ENCODE measurements at regions not wholly inside any gene's neighbourhood (a gene's known extent, or its start where the extent isn't known, plus 50 kb on each side); places are given as distances from the start of the nearest gene placed in this dataset.

- Histone ChIP-seq H4K20me1 (replicated peaks; ENCODE audit: insufficient read depth) (no peaks in the 10 kb centered on the region), H3K27me3 (ENCODE audit: insufficient read depth) (no peaks in the 10 kb centered on the region), H3K4me3 (no peak overlapping the region), H3K4me1 (ENCODE audit: insufficient read depth) (no peaks in the 10 kb centered on the region), H3F3A (replicated peaks; ENCODE audit: low read depth) (no peaks in the 10 kb centered on the region), H3K27ac (ENCODE audit: low read depth) (no peak overlapping the region), H3K9me2 (ENCODE audit: insufficient read depth) (no peaks in the 10 kb centered on the region), H3K79me2 (replicated peaks; ENCODE audit: insufficient read depth) (no peaks in the 10 kb centered on the region), H2AFZ (no peak overlapping the region), H3K36me3 (ENCODE audit: insufficient read depth) (no peaks in the 10 kb centered on the region), H3K4me2 (no peak overlapping the region)
- Mint-ChIP-seq H3K27me3 (ENCODE audit: insufficient read depth, low read depth, poor library complexity) (peaks cover 7% of the 10 kb centered on the region), H3K9me3 (no peaks in the 10 kb centered on the region; the same call in 2 of the 3 replicates), H3K4me3 (no peak overlapping the region), H3K27ac (no peak overlapping the region), H3K4me1 (peaks cover 11% of the 10 kb centered on the region), H3K36me3 (ENCODE audit: low read depth) (no peaks in the 10 kb centered on the region)
- TF ChIP-seq, protein P1, sequence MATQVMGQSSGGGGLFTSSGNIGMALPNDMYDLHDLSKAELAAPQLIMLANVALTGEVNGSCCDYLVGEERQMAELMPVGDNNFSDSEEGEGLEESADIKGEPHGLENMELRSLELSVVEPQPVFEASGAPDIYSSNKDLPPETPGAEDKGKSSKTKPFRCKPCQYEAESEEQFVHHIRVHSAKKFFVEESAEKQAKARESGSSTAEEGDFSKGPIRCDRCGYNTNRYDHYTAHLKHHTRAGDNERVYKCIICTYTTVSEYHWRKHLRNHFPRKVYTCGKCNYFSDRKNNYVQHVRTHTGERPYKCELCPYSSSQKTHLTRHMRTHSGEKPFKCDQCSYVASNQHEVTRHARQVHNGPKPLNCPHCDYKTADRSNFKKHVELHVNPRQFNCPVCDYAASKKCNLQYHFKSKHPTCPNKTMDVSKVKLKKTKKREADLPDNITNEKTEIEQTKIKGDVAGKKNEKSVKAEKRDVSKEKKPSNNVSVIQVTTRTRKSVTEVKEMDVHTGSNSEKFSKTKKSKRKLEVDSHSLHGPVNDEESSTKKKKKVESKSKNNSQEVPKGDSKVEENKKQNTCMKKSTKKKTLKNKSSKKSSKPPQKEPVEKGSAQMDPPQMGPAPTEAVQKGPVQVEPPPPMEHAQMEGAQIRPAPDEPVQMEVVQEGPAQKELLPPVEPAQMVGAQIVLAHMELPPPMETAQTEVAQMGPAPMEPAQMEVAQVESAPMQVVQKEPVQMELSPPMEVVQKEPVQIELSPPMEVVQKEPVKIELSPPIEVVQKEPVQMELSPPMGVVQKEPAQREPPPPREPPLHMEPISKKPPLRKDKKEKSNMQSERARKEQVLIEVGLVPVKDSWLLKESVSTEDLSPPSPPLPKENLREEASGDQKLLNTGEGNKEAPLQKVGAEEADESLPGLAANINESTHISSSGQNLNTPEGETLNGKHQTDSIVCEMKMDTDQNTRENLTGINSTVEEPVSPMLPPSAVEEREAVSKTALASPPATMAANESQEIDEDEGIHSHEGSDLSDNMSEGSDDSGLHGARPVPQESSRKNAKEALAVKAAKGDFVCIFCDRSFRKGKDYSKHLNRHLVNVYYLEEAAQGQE (IDR thresholded peaks at IDR 0.05; ENCODE audit: unreplicated experiment): no peak
- TF ChIP-seq NANOG (IDR thresholded peaks at IDR 0.05; ENCODE audit: borderline replicate concordance) (no peak), CREB1 (CRISPR knock-in tag; IDR thresholded peaks at IDR 0.05; ENCODE audit: low read depth) (no peak), EZH2phosphoT487 (IDR thresholded peaks at IDR 0.05; ENCODE audit: unreplicated experiment) (no peak), POLR2AphosphoS5 (IDR thresholded peaks at IDR 0.05; ENCODE audit: low read depth) (no peak), ZNF331 (CRISPR knock-in tag; IDR thresholded peaks at IDR 0.05; ENCODE audit: low read depth) (no peak), ZNF114 (CRISPR knock-in tag; IDR thresholded peaks at IDR 0.05) (no peak)
- TF ChIP-seq, protein P2, sequence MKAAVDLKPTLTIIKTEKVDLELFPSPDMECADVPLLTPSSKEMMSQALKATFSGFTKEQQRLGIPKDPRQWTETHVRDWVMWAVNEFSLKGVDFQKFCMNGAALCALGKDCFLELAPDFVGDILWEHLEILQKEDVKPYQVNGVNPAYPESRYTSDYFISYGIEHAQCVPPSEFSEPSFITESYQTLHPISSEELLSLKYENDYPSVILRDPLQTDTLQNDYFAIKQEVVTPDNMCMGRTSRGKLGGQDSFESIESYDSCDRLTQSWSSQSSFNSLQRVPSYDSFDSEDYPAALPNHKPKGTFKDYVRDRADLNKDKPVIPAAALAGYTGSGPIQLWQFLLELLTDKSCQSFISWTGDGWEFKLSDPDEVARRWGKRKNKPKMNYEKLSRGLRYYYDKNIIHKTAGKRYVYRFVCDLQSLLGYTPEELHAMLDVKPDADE (IDR thresholded peaks at IDR 0.05): no peak
- ATAC-seq (no peak), DNase-seq (ENCODE audit: low spot score) (no peak)
Observed at GRCh38 chr15:66962522-66962921, 102.9 kb upstream of the SMAD3 start.

- H3K79me2 ChIP-seq (replicated peaks; ENCODE audit: insufficient read depth): no peaks in the 10 kb centered on the region
- H3K27me3 ChIP-seq (ENCODE audit: insufficient read depth): no peaks in the 10 kb centered on the region
- DNase-seq (ENCODE audit: low spot score) (no peak), ATAC-seq (no peak)
- Mint-ChIP-seq H3K27ac (no peak overlapping the region), H3K36me3 (ENCODE audit: low read depth) (no peaks in the 10 kb centered on the region), H3K27me3 (ENCODE audit: insufficient read depth, low read depth, poor library complexity) (peaks cover 7% of the 10 kb centered on the region), H3K4me1 (peaks cover 11% of the 10 kb centered on the region), H3K4me3 (no peak overlapping the region), H3K9me3 (no peaks in the 10 kb centered on the region; the same call in 2 of the 3 replicates)
- no peaks in the 10 kb centered on the region for H3K36me3 ChIP-seq (ENCODE audit: insufficient read depth)
- no peaks in the 10 kb centered on the region for H4K20me1 ChIP-seq (replicated peaks; ENCODE audit: insufficient read depth)
- H3K9me2 ChIP-seq (ENCODE audit: insufficient read depth): no peaks in the 10 kb centered on the region
- H3K27ac ChIP-seq (ENCODE audit: low read depth): no peak overlapping the region
- no peak overlapping the region for H2AFZ ChIP-seq
- H3K4me3 ChIP-seq: no peak overlapping the region
- no peak overlapping the region for H3K4me2 ChIP-seq
- H3K4me1 ChIP-seq (ENCODE audit: insufficient read depth): no peaks in the 10 kb centered on the region
- H3F3A ChIP-seq (replicated peaks; ENCODE audit: low read depth): no peaks in the 10 kb centered on the region
- no peak for TF ChIP-seq POLR2AphosphoS5 (IDR thresholded peaks at IDR 0.05; ENCODE audit: low read depth)
- TF ChIP-seq EZH2phosphoT487 (IDR thresholded peaks at IDR 0.05; ENCODE audit: unreplicated experiment): no peak
- no peak for TF ChIP-seq CTCF (conservative IDR thresholded peaks at IDR 0.05; ENCODE audit: low read depth in 2 of 2)
- no peak for TF ChIP-seq JUNB (IDR thresholded peaks at IDR 0.05; ENCODE audit: unreplicated experiment)
- no peak for TF ChIP-seq ZNF331 (CRISPR knock-in tag; IDR thresholded peaks at IDR 0.05; ENCODE audit: low read depth)
- TF ChIP-seq ZNF114 (CRISPR knock-in tag; IDR thresholded peaks at IDR 0.05): no peak
- no peak for TF ChIP-seq EZH2 (IDR thresholded peaks at IDR 0.05; ENCODE audit: low read depth, unreplicated experiment)
- TF ChIP-seq NANOG (IDR thresholded peaks at IDR 0.05; ENCODE audit: borderline replicate concordance): no peak
- TF ChIP-seq STAT1 (IDR thresholded peaks at IDR 0.05; ENCODE audit: unreplicated experiment): no peak
Observed at GRCh38 chr15:66963084-66963483, 102.3 kb upstream of the SMAD3 start.

Measured in GM23338 (cell line).